ENCODE measurements at regions not wholly inside any gene's neighbourhood (a gene's known extent, or its start where the extent isn't known, plus 50 kb on each side); places are given as distances from the start of the nearest gene placed in this dataset.
"Not testable (repeated sequence)": the region's sequence is repeated elsewhere in the genome, so short reads cannot be mapped to it uniquely, and the experiment has no call there.

DNA sequence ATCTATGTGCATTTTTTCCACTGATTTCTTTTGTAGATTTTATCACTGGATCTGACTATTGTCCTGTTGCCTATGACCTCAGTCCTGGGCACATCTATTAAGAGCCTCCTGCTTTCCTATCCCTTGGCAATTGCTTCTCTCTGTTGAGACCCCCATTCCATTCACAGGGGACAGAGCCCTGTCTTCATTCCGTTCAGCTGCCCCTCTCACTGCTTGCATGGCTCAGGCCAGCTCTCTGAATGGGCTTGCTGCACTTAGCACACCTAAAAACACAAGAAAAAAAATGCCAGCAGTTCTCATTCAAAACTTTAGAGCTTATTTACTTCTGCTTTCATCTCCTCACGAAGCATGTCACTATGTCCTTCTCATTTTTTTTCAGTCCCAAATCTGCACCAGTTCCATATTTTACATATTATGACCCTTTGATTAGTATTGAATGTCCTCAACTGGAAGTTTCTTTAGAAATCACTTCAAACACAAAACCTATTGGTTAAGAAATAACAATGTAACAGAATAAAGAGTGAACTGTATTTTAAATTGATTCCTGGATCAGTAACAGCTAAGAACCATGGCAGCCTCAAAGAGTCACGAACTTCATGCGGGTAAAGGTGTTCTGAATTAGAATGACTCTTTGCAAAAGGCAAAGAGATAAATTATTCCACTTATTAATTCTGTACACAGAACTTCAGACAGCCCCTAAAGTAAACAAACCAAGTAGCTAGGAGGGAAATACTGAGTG, 616.5 kb downstream of the C6orf118 start:
- DNase-seq: no peak

DNA sequence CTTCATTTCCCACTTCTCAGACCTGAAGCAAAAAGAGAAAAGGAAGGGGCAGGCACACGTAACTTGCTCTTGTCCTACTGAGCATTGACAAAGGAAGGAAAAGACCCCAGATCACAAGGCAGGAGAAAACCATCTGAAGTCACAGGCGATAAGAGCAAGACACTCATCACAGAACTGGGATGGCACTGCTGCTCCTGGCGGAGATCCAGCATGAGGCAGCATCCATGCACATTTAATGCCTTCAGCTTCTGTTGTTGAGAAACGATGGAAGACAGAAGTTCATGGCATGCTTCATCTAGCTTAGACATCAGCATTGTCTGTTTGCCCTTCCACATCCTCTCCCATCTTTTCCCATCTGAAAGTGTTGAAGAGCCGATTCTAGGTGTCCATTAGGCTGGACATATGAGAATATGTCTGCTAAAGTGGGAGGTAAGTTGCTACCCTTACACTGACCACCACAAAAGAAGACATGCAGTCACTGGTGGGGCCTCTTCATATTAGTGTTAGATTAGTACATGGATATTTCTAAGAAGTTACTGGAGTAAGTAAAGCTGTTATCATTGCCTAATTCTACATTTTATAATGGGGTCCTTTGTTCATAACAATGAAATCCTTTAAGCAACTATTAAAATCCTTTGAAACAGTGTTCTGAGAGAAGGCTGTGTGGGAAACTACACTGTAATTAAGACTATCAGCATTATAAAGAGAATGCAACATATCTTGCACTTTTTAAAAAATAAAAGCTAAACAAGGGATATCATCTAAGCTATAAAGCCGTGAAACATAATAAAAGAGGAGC, 618.5 kb downstream of the C6orf118 start:
- DNase-seq: no peak

DNA sequence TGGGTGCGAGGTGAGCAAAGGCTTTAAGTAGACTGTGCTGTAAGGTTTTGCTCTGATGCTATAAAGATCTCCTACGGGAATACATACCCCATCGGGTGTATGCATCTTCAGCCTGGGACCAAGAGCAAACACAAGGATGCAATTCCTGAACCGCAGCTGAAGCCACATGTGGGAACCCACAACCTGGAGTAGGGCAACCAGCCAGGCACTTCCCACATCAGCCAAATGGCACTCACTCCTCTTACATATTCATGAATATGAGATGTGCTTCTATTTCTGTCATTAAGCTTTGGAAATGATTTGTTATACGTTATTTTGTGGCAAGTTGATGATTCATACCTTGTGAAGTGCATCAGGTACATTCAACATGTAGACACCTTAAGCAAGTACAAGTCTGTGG, 619.2 kb downstream of the C6orf118 start:
- DNase-seq: no peak

DNA sequence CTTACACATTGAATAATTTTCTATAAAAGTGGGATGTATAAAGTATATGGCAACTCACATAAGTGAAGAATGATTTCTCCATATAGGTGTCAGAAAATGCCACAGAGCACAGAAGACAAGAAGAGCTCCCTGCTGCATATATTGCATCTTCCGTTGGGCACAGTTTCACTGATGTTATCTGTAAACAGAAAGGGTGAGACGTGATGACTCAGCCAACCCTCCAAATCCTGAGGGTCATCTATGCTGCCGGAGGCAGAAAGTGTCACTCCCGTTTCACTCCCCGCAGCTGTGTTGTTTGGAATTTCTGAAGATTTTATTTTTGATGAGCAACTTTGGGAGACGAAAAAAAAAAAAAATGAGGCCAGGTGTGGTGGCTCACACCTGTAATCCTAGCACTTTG, 644.1 kb downstream of the C6orf118 start:
- DNase-seq: no peak

DNA sequence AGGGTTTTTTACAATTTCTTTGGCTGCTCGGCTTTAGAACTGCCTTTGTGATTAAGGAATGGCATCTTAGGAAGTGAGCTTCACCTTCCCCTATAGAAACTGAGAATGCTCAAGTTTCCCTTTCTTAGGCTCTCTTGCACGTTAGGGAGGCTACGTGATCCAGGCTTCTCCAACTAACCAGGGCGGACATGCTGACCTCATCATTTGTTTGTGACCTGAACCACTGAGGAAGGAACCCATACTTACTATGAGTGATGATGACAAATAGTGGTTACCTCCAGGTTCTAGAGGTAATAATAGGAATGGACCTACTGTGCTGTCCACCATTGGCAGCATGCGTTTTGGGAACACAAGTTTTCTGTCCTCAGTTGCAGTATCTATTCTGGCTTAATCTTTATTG, 645.8 kb downstream of the C6orf118 start:
- DNase-seq: no peak

DNA sequence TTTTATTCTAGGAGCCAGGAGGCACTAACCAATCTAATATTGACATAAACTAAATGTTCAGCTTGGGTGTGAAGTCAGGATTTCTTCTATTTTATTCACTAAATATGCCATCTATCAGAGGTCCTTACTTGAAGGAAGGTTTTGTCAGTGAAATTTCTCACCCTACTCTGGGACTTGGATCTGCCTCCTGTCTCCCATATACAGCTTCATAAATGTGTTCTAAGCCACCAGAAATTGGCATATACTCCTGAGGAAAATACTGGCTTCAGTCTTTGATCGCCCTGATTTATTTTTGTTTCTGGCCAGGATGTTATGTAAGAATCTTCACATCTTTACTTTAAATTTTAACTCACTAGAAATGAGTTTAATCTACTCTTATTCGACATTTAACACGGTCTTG, 647.7 kb downstream of the C6orf118 start:
- no peak for DNase-seq

DNA sequence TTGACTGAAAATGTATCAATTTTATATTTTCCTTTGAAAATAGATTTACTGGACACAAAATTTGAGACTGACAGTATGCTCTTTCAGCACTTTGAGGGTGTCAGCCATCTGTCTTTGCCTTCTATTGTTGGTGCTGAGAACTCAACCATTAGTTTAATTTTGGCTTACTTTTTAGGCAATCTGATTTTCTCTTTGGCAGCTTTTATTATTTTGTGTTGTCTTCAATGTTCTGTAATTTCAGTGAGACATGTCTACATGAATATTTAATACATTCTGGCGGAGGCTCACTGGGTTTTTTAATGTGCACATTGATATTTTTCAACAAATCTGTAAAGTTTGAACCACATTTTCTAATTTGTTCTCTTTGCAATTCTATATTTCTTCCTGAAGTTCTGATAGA, 648.6 kb downstream of the C6orf118 start:
- DNase-seq: no peak

DNA sequence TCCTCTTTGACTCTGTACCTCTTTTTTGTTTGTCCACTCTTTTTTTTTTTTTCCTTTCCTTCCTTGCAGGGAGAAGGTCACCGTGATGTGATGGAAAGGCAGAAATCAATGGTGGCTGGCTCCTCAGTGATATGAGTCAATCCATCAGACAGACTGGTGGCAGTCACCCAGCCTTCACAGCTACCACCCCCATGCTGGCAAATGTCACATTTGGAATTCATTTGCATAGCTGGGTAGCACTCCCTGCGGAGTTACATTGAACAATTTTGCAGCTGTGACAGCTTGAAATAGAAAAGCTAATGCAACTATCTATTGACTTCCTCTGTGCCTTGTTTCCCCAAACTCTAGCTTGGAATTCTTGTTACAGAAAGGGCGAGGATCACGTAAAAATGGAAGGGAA, 668.4 kb downstream of the C6orf118 start:
- DNase-seq: no peak

DNA sequence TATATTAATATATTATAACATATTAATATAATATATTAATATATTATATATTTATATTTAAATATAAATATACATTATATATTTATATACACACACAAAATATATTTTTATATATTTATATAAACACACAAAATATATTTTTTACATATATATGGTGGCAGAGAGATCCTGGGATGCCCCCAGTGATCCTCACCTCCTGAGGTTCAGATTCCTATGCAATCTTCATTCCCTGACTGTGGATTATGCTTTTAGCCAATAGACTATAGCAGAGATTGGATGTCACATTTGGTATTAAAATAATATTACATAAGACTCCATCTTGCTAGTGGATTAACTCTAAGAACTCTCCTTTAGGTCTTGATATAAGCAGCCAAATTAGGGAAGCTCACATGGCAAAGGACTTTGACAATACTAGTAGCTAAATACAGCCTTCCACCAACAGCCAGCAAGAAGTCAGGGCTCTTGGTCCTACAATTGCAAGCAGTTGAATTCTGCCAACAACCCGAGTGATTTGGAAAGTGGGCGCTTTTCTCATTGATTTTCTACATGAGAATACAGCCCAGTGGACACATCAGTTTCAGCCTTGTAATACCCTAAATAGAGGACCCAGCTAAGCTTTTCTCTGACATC, 681.0 kb downstream of the C6orf118 start:
- DNase-seq: no peak

DNA sequence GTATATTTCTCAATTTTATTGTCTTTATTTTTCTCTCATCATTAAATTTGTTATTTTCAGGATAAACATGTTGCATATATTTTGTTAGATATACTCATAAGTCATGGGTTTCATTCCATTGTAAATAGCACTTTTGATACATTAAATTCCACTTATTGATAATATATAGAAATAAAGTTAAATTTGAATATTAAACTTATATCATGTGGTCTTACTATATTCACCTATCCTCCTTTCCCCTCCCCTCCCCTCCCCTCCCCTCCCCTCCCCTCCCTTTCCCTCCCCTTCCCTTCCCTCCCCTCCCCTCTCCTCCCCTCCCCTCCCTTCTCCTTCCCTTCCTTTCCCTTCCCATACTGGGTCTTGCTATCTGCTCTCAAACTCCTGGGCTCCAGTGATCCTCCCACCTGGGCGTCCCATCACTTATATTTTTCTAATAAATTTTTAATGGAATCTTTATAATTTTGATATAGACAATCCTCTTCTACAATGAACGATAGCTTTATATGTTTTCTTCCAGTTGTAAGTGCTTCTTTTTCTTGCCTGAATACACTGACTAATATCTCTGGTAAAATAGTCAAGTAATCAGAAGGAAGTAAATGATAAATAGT, 692.4 kb downstream of the C6orf118 start:
- no peak for DNase-seq

DNA sequence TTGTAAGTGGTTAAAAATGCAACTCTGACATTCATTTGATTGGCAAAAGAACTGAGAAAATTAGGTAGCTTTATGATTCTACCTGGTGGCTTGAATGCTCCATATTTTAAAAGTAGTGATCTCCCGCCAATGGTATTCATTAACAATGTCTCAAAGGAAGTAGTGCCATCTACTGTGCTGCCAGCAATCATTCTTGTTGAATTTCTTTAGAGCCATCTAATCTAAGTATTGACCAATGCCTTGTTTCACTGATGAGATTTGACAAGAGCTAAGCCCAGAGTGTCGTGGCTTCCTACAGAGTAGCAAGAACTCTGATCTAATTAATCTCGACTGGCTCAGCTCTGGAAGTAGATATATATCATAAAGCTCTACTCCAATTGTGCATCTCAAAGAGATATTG, 696.7 kb downstream of the C6orf118 start:
- DNase-seq: no peak

DNA sequence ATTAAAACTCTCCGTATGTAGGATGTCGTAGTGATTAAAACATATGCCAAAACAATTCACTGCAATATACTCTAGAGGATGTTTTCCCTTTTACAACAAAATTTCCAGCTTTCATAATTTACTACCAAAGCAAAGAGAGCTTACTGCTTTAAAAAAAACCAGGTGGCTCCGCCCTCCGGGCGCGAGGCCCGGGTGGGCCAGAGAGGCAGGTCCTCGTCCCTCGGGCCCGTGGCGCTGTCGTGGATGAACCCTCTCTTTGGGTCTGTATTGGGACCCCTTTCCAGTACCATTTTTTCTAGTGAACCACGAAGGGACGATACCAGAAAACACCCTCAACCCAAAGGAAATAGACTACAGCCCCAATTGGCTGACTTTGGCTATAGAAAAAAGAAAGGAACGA, 698.5 kb downstream of the C6orf118 start:
- DNase-seq: not testable (repeated sequence)

DNA sequence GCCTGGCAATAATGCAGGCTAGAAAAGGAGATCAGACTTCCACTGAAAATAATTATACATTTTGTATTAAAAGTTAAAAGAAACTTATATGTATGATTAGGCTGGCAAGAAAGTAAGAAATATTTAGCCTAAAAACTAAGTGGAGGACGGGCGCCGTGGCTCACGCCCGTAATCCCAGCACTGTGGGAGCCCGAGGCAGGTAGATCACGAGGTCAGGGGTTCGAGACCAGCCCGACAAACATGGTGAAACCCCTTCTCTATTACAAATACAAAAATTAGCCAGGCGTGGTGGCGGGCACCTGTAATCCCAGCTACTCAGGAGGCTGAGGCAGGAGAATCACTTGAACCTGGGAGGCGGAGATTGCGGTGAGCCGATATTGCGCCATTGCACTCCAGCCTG, 707.0 kb downstream of the C6orf118 start:
- DNase-seq: not testable (repeated sequence)

DNA sequence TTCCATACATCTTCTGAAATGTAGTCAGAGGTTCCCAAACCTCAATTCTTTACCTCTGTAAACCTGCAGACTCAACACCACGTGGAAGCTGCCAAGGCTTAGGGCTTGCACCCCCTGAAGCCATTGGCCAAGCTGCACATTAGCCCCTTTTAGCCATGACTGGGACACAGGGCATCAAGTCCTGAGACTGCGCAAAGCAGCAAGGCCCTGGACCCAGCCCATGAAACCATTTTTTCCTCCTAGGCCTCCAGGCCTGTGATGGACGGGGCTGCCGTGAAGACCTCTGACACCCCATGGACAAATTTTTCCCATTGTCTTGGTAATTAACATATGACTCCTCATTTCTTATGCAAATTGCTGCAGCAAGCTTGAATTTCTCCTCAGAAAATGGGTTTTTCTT, 727.8 kb downstream of the C6orf118 start:
- no peak for DNase-seq

DNA sequence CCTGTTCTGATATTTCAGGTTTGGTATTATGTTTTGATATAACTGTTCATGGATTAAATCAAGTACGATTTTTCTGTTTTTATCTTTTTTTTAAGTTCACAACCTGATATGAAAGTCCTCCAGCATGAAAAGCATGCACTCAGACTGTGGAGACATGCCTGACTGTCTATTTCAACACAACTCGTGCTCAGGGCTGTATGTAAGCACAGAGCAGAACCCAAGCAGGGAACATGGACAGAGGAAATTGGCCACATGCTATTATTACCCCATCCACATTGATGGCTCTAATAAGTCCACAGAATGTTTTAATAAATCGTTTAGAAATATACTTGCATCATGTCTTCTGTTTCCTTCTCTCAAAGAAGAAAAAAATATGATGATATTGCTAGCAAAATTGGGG, 730.4 kb downstream of the C6orf118 start:
- no peak for DNase-seq

DNA sequence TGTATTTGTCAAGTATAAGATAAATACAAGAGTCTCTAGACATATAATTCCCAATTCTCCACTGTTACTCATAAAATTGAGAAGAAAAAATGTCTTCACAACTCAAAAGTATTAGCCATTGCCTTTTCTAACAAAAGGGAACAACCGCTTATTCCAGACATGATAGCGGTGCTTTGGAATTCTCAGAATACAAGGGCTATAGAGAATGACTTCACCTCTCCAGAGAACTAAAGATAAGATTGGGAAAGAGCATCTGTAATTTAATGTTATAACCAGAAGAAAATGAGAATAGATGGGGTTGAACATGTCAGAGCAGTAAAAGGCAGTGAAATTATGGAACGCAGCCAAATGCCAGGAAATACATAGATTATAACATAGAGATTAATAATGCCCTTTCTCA, 730.8 kb downstream of the C6orf118 start:
- DNase-seq: no peak

DNA sequence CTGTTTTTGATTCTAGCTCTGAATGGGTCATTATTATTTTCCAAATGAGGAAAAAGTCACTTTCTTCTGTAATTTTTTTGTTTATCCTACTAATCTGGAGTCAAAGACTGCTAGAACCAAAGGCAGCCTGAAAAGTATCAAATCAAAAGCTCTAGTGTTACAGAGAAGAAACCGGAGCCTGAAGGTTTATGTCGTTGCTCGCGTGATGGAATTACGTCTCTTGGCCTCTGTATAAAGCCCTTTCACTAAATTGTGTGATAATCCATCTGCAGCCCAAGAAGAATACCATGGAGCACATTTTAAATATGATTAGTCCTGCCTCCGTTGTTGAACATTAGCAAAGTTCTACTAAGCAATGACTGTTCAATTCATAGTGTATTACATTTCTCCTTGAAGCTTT, 738.6 kb downstream of the C6orf118 start:
- DNase-seq: no peak

DNA sequence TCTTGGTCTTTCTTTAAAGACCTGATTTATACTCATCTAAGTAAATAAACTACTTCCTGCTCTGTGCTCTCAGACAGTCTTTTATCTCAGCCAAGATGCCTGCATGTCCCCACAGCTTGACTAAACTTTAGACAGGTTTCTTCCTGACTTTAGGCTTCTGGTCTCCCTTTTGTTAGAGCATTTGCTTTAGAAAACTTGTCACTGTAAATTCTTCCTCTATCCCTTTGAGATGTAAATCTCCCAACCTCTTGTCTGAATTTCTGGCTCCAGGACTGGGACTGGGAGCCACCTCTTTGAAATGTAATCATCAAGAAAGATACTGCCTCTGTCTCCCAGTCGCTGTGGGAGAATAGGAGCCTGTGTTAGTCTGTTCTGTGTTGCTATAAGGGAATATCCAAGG, 739.9 kb downstream of the C6orf118 start:
- DNase-seq: no peak

DNA sequence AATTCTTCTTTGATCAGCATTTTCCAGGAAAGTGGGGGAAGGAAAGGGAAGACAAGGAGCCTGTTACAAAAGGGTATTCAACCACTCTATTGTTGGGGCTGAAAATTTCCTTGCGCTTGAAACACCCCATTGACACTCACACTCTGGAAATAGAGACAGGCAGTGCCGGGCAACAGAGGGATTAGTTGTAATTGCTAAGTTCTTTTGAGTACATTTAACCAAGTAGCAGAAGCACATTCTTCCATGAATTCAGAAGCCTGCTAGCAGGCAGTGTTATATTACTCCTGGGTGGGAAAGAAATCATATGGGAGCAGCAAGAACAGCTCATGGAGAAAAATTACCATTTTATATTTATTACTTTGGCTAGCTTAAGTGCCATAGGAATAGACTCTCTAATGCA, 745.5 kb downstream of the C6orf118 start:
- no peak for DNase-seq

DNA sequence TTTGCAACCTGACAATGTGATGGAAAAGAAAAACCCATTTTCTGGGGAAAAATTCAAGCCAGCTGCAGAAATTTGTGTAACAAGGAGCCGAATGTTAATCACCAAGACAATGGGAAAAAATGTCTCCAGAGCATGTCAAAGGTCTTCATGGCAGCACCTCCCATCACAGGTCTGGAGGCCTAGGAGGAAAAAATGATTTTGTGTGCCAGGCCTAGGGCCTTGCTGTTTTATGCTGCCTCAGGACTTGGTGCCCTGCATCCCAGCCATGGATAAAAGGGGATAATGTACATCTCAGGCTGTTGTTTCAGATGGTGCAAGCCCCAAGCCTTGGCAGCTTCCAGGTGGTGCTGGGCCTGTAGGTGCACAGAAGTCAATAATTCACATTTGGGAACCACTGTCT, 747.7 kb downstream of the C6orf118 start:
- DNase-seq: no peak

DNA sequence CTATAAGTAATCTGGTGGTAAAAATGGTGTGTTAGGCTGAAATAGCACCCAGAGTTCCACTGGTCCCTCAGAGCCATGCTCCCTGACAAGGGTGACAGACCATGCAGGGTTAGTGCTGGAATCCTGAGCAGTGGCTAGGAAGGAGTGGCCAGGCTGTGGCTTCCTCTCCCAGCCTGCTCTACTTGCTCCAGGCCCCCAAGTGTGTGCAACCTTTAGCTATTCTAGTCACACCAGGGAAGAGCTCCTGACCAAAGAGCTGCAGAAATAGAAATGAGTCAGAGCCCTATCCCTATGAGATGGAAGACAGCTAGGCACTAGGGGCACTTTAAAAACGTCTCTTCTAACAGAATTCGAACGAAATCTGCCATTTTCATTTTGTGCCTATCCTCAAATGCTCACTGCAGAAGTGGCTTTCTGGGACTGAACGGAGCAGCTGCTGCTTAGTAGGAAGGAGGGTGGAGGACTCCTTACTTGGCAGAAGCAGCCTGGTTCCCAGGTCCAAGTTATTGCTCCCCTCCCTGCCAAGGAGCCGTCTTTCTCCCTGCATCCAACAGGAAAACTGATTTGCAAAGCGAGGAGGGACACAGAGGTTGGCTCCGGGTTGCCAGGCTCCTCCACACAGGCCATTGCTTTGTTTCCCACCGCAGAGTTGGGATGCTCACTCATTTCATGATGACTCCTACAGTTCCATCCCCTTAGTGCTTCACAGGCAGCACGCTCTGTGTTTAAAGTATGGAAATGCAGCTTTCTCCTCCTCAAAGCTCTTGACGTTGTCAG, 754.5 kb downstream of the C6orf118 start:
- no peak for DNase-seq

DNA sequence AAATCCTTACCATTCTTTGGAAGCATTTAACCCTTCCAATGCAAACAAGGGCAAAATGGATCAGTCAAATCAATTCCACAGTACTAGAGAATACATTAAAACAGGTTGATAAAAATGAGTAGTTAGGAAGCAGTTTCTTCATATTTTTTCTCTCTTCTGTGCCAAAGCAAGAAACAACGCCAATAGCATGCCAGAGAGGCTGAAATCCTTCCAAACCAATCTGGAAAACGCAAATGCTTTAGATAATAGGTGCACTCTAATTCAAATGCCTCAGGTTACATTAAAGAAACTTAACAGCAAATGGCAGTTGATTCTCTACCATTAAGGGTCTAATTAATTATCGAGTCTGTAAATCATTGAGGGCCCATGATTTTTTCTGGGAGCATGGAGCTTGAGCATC, 755.2 kb downstream of the C6orf118 start:
- no peak for DNase-seq

DNA sequence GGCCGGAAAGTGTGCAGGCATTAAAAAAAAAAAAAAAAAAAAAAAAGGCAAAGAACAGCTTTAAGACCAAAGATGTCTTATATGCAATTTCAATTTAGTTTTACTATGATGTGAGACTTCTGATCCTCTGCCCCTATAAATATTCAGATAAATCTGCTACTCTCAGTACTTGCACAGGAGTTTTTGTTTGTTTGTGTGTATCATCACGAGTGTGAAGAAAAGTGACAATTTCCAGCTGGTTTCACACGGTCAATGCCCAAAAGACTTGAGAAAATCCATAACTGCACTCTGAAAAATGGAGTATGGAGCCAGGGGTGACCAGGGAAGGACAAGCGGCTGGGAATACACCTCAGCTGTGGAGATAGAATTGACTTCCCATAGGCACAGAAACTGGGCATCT, 757.7 kb downstream of the C6orf118 start:
- DNase-seq: no peak
